WTC11 (cell line): ENCODE measurements at regions not wholly inside any gene's neighbourhood (a gene's known extent, or its start where the extent isn't known, plus 50 kb on each side); places are given as distances from the start of the nearest gene placed in this dataset.

Experiments used
- ATAC-seq: fragments of 200-7000 bp; cut with Tn5 transposase; 2 replicates; pipeline ENCODE4 v1.10.0; 2021; ENCODE audit warnings: mild to moderate bottlenecking, moderate library complexity
- CTCF ChIA-PET: fragments of 300-600 bp; sonication (Branson Sonifier 250); formaldehyde crosslinking; loops from one replicate; lab custom pipeline; 2021; ENCODE audit warnings: antibody characterized with exemption; lab: Charles Lee
- POLR2A ChIA-PET: fragments of 350-600 bp; sonication (Branson Sonifier 250); formaldehyde crosslinking; loops from one replicate; lab custom pipeline; 2021; ENCODE audit warnings: antibody characterized with exemption; lab: Charles Lee
- DNase-seq: peaks from one replicate; pipeline ENCODE4 v3.0.0; 2021; ENCODE audit warnings: low spot score
- H3K27ac Mint-ChIP-seq: 2 replicates; pipeline ENCODE4 v1.8.0; 2021; ENCODE audit warnings: mixed read lengths
- H3K27me3 Mint-ChIP-seq: 2 replicates; pipeline ENCODE4 v1.8.0; 2021; ENCODE audit warnings: low read depth, mild to moderate bottlenecking, moderate library complexity, mixed read lengths
- H3K36me3 Mint-ChIP-seq: 2 replicates; pipeline ENCODE4 v1.8.0; 2021; ENCODE audit warnings: mixed read lengths
- H3K4me1 Mint-ChIP-seq: 2 replicates; pipeline ENCODE4 v1.8.0; 2022; ENCODE audit warnings: mixed read lengths
- H3K4me3 Mint-ChIP-seq: 2 replicates; pipeline ENCODE4 v1.8.0; 2021; ENCODE audit warnings: mild to moderate bottlenecking, moderate library complexity, mixed read lengths
- H3K9me3 Mint-ChIP-seq: 2 replicates; pipeline ENCODE4 v1.8.0; 2021; ENCODE audit warnings: mixed read lengths
- ATF1 ChIP-seq: sonication (generic); formaldehyde crosslinking; IDR thresholded peaks from 2 replicates; pipeline ENCODE4 v1.8.1; 2023; ENCODE audit warnings: mild to moderate bottlenecking, moderate library complexity, missing genetic modification reagents
- ATF2 ChIP-seq: sonication (generic); formaldehyde crosslinking; IDR thresholded peaks from 2 replicates; pipeline ENCODE4 v1.8.1; 2022; ENCODE audit warnings: low read depth, missing genetic modification reagents, borderline replicate concordance
- ATF3 ChIP-seq: sonication (generic); formaldehyde crosslinking; conservative IDR thresholded peaks from 2 replicates; pipeline ENCODE4 v1.8.1; 2022; ENCODE audit warnings: mild to moderate bottlenecking, missing genetic modification reagents
- CDX4 ChIP-seq: fragments of 250-450 bp; sonication (Bioruptor Pico); IDR thresholded peaks from 2 replicates; pipeline ENCODE4 v1.9.0; 2021; ENCODE audit warnings: moderate library complexity, mild to moderate bottlenecking, inconsistent platforms, borderline replicate concordance
- CREB1 ChIP-seq: sonication (generic); formaldehyde crosslinking; IDR thresholded peaks from 2 replicates; pipeline ENCODE4 v1.8.0; 2023; ENCODE audit warnings: mild to moderate bottlenecking, missing genetic modification reagents
- EMX1 ChIP-seq: fragments of 250-450 bp; sonication (Bioruptor Pico); IDR thresholded peaks from 2 replicates; pipeline ENCODE4 v1.8.0; 2021; ENCODE audit warnings: mild to moderate bottlenecking
- ESRRA ChIP-seq: sonication (generic); formaldehyde crosslinking; IDR thresholded peaks from 2 replicates; pipeline ENCODE4 v1.8.1; 2022; ENCODE audit warnings: mild to moderate bottlenecking, missing genetic modification reagents, borderline replicate concordance
- ETV6 ChIP-seq: sonication (generic); formaldehyde crosslinking; IDR thresholded peaks from 2 replicates; pipeline ENCODE4 v1.8.1; 2022; ENCODE audit warnings: mild to moderate bottlenecking, missing genetic modification reagents
- FOXP1 ChIP-seq: sonication (generic); formaldehyde crosslinking; IDR thresholded peaks from 2 replicates; pipeline ENCODE4 v1.8.0; 2022; ENCODE audit warnings: missing genetic modification reagents, mild to moderate bottlenecking, moderate library complexity, borderline replicate concordance
- GRHL2 ChIP-seq: fragments of 250-450 bp; sonication (Bioruptor Pico); IDR thresholded peaks from 2 replicates; pipeline ENCODE4 v1.8.0; 2022; ENCODE audit warnings: mild to moderate bottlenecking, moderate library complexity; ENCODE audit not compliant: insufficient replicate concordance, severe bottlenecking
- IRF1 ChIP-seq: sonication (generic); formaldehyde crosslinking; IDR thresholded peaks from 2 replicates; pipeline ENCODE4 v1.8.0; 2023; ENCODE audit warnings: missing genetic modification reagents
- JAZF1 ChIP-seq: fragments of 250-450 bp; sonication (Bioruptor Pico); IDR thresholded peaks from 2 replicates; pipeline ENCODE4 v1.9.0; 2021; ENCODE audit warnings: moderate library complexity, mild to moderate bottlenecking, inconsistent platforms
- NR2C2 ChIP-seq: sonication (generic); formaldehyde crosslinking; IDR thresholded peaks from 2 replicates; pipeline ENCODE4 v1.8.0; 2022; ENCODE audit warnings: mild to moderate bottlenecking, missing genetic modification reagents
- PREB ChIP-seq: sonication (generic); formaldehyde crosslinking; IDR thresholded peaks from 2 replicates; pipeline ENCODE4 v1.8.1; 2022; ENCODE audit warnings: mild to moderate bottlenecking, missing genetic modification reagents, moderate library complexity, borderline replicate concordance
- SMAD4 ChIP-seq: sonication (generic); formaldehyde crosslinking; IDR thresholded peaks from 2 replicates; pipeline ENCODE4 v1.8.0; 2022; ENCODE audit warnings: mild to moderate bottlenecking, missing genetic modification reagents
- TEAD1 ChIP-seq: sonication (generic); formaldehyde crosslinking; IDR thresholded peaks from 2 replicates; pipeline ENCODE4 v1.8.0; 2022; ENCODE audit warnings: mild to moderate bottlenecking, missing genetic modification reagents
- TP53 ChIP-seq: sonication (generic); formaldehyde crosslinking; IDR thresholded peaks from 2 replicates; pipeline ENCODE4 v1.8.1; 2023; ENCODE audit warnings: mild to moderate bottlenecking, missing genetic modification reagents
- ZBTB21 ChIP-seq: sonication (generic); formaldehyde crosslinking; IDR thresholded peaks from 2 replicates; pipeline ENCODE4 v1.8.1; 2023; ENCODE audit warnings: mild to moderate bottlenecking, missing genetic modification reagents, borderline replicate concordance
- ZBTB43 ChIP-seq: sonication (generic); formaldehyde crosslinking; IDR thresholded peaks from 2 replicates; pipeline ENCODE4 v1.8.1; 2023; ENCODE audit warnings: mild to moderate bottlenecking, missing genetic modification reagents
- ZNF121 ChIP-seq: sonication (generic); formaldehyde crosslinking; IDR thresholded peaks from 2 replicates; pipeline ENCODE4 v1.8.0; 2023; ENCODE audit warnings: missing genetic modification reagents
- ZNF138 ChIP-seq: sonication (generic); formaldehyde crosslinking; conservative IDR thresholded peaks from 2 replicates; pipeline ENCODE4 v1.8.1; 2022; ENCODE audit warnings: mild to moderate bottlenecking, moderate library complexity, missing genetic modification reagents
- ZNF317 ChIP-seq: sonication (generic); formaldehyde crosslinking; IDR thresholded peaks from 2 replicates; pipeline ENCODE4 v1.8.1; 2023; ENCODE audit warnings: low read depth, mild to moderate bottlenecking, moderate library complexity, missing genetic modification reagents, borderline replicate concordance
- ZNF512 ChIP-seq: sonication (generic); formaldehyde crosslinking; IDR thresholded peaks from 2 replicates; pipeline ENCODE4 v1.8.1; 2022; ENCODE audit warnings: missing genetic modification reagents, borderline replicate concordance
- ZNF671 ChIP-seq: fragments of 250-450 bp; sonication (Bioruptor Pico); IDR thresholded peaks from 2 replicates; pipeline ENCODE4 v1.8.0; 2021; ENCODE audit warnings: mild to moderate bottlenecking
- TF ChIP-seq, protein P1 (sequence below): sonication (generic); formaldehyde crosslinking; IDR thresholded peaks from 2 replicates; pipeline ENCODE4 v1.8.1; 2022; ENCODE audit warnings: low read depth, mild to moderate bottlenecking, moderate library complexity, missing genetic modification reagents, borderline replicate concordance

GRCh38 chr6:140599916-140600315 is 1225.5 kb upstream of the CITED2 start:
- peaks cover 13% of the 10 kb centered on the region for H3K9me3 Mint-ChIP-seq
- TF ChIP-seq ZBTB21 (no peak), ZNF671 (no peak), JAZF1 (no peak), ETV6 (no peak), TP53 (CRISPR knock-in tag) (no peak), ESRRA (CRISPR knock-in tag) (no peak), PREB (no peak), ZBTB43 (CRISPR knock-in tag) (no peak), SMAD4 (CRISPR knock-in tag) (no peak), IRF1 (CRISPR knock-in tag) (no peak), ATF3 (CRISPR knock-in tag) (no peak), ZNF138 (no peak), NR2C2 (CRISPR knock-in tag) (no peak), ZNF512 (no peak)
- TF ChIP-seq, protein P1, sequence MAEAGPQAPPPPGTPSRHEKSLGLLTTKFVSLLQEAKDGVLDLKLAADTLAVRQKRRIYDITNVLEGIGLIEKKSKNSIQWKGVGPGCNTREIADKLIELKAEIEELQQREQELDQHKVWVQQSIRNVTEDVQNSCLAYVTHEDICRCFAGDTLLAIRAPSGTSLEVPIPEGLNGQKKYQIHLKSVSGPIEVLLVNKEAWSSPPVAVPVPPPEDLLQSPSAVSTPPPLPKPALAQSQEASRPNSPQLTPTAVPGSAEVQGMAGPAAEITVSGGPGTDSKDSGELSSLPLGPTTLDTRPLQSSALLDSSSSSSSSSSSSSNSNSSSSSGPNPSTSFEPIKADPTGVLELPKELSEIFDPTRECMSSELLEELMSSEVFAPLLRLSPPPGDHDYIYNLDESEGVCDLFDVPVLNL (CRISPR knock-in tag) = no peak
- no peak overlapping the region for H3K27ac Mint-ChIP-seq
- 0 out of 2 replicates have a peak, but pooled peaks cover 5% of the 10 kb centered on the region for H3K36me3 Mint-ChIP-seq
- ChIA-PET POLR2A (no interaction called here), CTCF (no interaction called here)
- no peak for DNase-seq
- H3K27me3 Mint-ChIP-seq = no peaks in the 10 kb centered on the region; the same call in 1 of the 2 replicates
- peaks cover 9% of the 10 kb centered on the region for H3K4me1 Mint-ChIP-seq
- no peak overlapping the region for H3K4me3 Mint-ChIP-seq
- ATAC-seq = no peak

DNA sequence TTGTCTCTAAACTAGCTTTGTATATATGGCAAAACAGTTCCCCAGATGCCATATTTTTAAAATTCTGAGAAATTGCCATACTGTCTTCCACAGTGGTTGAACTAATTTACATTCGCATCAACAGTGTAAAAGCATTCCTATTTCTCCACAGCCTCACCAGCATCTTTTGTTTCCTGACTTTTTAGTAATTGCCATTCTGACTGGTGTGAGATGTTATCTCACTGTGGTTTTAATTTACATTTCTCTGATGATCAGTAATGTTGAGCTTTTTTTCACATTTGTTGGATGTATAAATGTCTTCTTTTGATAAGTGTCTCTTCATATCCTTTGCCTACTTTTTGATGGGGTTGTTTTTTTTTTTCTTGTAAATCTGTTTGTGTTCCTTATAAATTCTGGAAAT is 1222.7 kb upstream of the CITED2 start:
- Mint-ChIP-seq H3K27me3 (no peaks in the 10 kb centered on the region; the same call in 1 of the 2 replicates), H3K4me3 (no peak overlapping the region), H3K36me3 (peaks cover 15% of the 10 kb centered on the region), H3K4me1 (peaks cover 9% of the 10 kb centered on the region), H3K9me3 (peaks cover 29% of the 10 kb centered on the region), H3K27ac (no peak overlapping the region)
- no peak for ATAC-seq
- POLR2A ChIA-PET = interaction anchor here (0.7 kb wide), 1 partner anchor 556 kb away, joined by 3 read pairs; no protein-coding TSS in a partner anchor
- no peak for DNase-seq
- CTCF ChIA-PET = interaction anchor here (0.7 kb wide), 1 partner anchor 712 kb away, joined by 3 read pairs; no protein-coding TSS in a partner anchor
- TF ChIP-seq CREB1 = no peak
- TF ChIP-seq FOXP1 (CRISPR knock-in tag) = no peak
- TF ChIP-seq TEAD1 (CRISPR knock-in tag) = no peak
- TF ChIP-seq ZNF121 (CRISPR knock-in tag) = no peak
- no peak for TF ChIP-seq PREB
- TF ChIP-seq ZNF317 (CRISPR knock-in tag) = no peak
- TF ChIP-seq GRHL2 (CRISPR knock-in tag) = no peak
- no peak for TF ChIP-seq CDX4 (CRISPR knock-in tag)
- TF ChIP-seq ETV6 = no peak
- TF ChIP-seq ATF1 (CRISPR knock-in tag) = no peak
- TF ChIP-seq EMX1 (CRISPR knock-in tag) = no peak
- TF ChIP-seq SMAD4 (CRISPR knock-in tag) = no peak
- TF ChIP-seq TP53 (CRISPR knock-in tag) = no peak
- TF ChIP-seq ZBTB43 (CRISPR knock-in tag) = no peak
- TF ChIP-seq ATF2 (CRISPR knock-in tag) = no peak
